ENCODE measurements at regions not wholly inside any gene's neighbourhood (a gene's known extent, or its start where the extent isn't known, plus 50 kb on each side); places are given as distances from the start of the nearest gene placed in this dataset.

GRCh38 chr18:61201511-61201910 is 131.7 kb upstream of the CDH20 start:
- WGBS, result 65% methylated on average over 2 of the region's 2 CpGs
- TF ChIP-seq MAX (IDR thresholded peaks at IDR 0.05), result no peak
- no peak for TF ChIP-seq HNF4A (conservative IDR thresholded peaks at IDR 0.05)
- TF ChIP-seq HNF4G (IDR thresholded peaks at IDR 0.05), result no peak
- TF ChIP-seq EGR1 (IDR thresholded peaks at IDR 0.05; ENCODE audit: low read depth in 2 of 2), result no peak
- TF ChIP-seq TAF1 (conservative IDR thresholded peaks at IDR 0.05), result no peak
- no peak for TF ChIP-seq ATF3 (IDR thresholded peaks at IDR 0.05)
- TF ChIP-seq ZBTB33 (IDR thresholded peaks at IDR 0.05), result no peak
- TF ChIP-seq FOXA1 (IDR thresholded peaks at IDR 0.05), result no peak
- TF ChIP-seq RXRA (IDR thresholded peaks at IDR 0.05), result no peak
- no peak for TF ChIP-seq CTCF (IDR thresholded peaks at IDR 0.05; ENCODE audit: low read depth, low read length, missing input control)
- TF ChIP-seq JUND (IDR thresholded peaks at IDR 0.05), result no peak
- no peak for TF ChIP-seq RAD21 (IDR thresholded peaks at IDR 0.05)
- TF ChIP-seq FOXA2 (IDR thresholded peaks at IDR 0.05), result no peak
- TF ChIP-seq REST (IDR thresholded peaks at IDR 0.05), result no peak
- no peak for TF ChIP-seq SP1 (IDR thresholded peaks at IDR 0.05)
- no peak for TF ChIP-seq YY1 (IDR thresholded peaks at IDR 0.05)
- TF ChIP-seq GABPA (IDR thresholded peaks at IDR 0.05 in 1 of 2, conservative IDR thresholded peaks at IDR 0.05 in 1 of 2), result no peak
- no peak for DNase-seq (ENCODE audit: low spot score)

GRCh38 chr18:61203151-61203550 is 130.1 kb upstream of the CDH20 start:
- H3K27me3 ChIP-seq (ENCODE audit: control insufficient read depth in 4 of 4, insufficient read depth in 4 of 4, low read length in 3 of 4), result no peaks in the 10 kb centered on the region
- H3K36me3 ChIP-seq (ENCODE audit: control insufficient read depth in 4 of 4, insufficient read depth in 3 of 4, low read depth in 1 of 4, low read length in 3 of 4), result no peaks in the 10 kb centered on the region
- H3K9me3 ChIP-seq (ENCODE audit: control insufficient read depth in 4 of 4, low read length in 3 of 4), result no peaks in the 10 kb centered on the region
- H3K4me3 ChIP-seq (ENCODE audit: low read depth in 1 of 3, low read length in 3 of 3), result no peak overlapping the region
- 87% methylated on average over 1 of the region's 1 CpG for WGBS
- H3K4me1 ChIP-seq (ENCODE audit: control insufficient read depth in 4 of 4, insufficient read depth in 4 of 4, low read length in 3 of 4), result no peaks in the 10 kb centered on the region
- no peak overlapping the region for H3K9ac ChIP-seq (ENCODE audit: low read depth in 1 of 2, low read length in 2 of 2)
- no peak for DNase-seq (ENCODE audit: low spot score)
- H3K27ac ChIP-seq (ENCODE audit: low read depth in 1 of 2, low read length in 2 of 2), result no peak overlapping the region
- no peak for TF ChIP-seq YY1 (IDR thresholded peaks at IDR 0.05)
- no peak for TF ChIP-seq CTCF (IDR thresholded peaks at IDR 0.05; ENCODE audit: low read depth, low read length, missing input control)
- no peak for TF ChIP-seq FOXA1 (IDR thresholded peaks at IDR 0.05)
- no peak for TF ChIP-seq SP1 (IDR thresholded peaks at IDR 0.05)
- TF ChIP-seq RAD21 (IDR thresholded peaks at IDR 0.05), result no peak
- no peak for TF ChIP-seq ATF3 (IDR thresholded peaks at IDR 0.05)
- TF ChIP-seq HNF4A (conservative IDR thresholded peaks at IDR 0.05), result no peak
- TF ChIP-seq HNF4G (IDR thresholded peaks at IDR 0.05), result no peak
- no peak for TF ChIP-seq NR2F2 (IDR thresholded peaks at IDR 0.05)
- no peak for TF ChIP-seq ZBTB33 (IDR thresholded peaks at IDR 0.05)

More at GRCh38 chr18:61201511-61201910, 131.7 kb upstream of the CDH20 start:
- H3K9me3 ChIP-seq (ENCODE audit: control insufficient read depth in 4 of 4, low read length in 3 of 4), result no peaks in the 10 kb centered on the region
- H3K27ac ChIP-seq (ENCODE audit: low read depth in 1 of 2, low read length in 2 of 2), result no peak overlapping the region
- no peak overlapping the region for H3K4me3 ChIP-seq (ENCODE audit: low read depth in 1 of 3, low read length in 3 of 3)
- no peaks in the 10 kb centered on the region for H3K4me1 ChIP-seq (ENCODE audit: control insufficient read depth in 4 of 4, insufficient read depth in 4 of 4, low read length in 3 of 4)
- H3K27me3 ChIP-seq (ENCODE audit: control insufficient read depth in 4 of 4, insufficient read depth in 4 of 4, low read length in 3 of 4), result no peaks in the 10 kb centered on the region
- H3K36me3 ChIP-seq (ENCODE audit: control insufficient read depth in 4 of 4, insufficient read depth in 3 of 4, low read depth in 1 of 4, low read length in 3 of 4), result no peaks in the 10 kb centered on the region
- H3K9ac ChIP-seq (ENCODE audit: low read depth in 1 of 2, low read length in 2 of 2), result no peak overlapping the region
